ENCODE measurements at regions not wholly inside any gene's neighbourhood (a gene's known extent, or its start where the extent isn't known, plus 50 kb on each side); places are given as distances from the start of the nearest gene placed in this dataset.

DNA sequence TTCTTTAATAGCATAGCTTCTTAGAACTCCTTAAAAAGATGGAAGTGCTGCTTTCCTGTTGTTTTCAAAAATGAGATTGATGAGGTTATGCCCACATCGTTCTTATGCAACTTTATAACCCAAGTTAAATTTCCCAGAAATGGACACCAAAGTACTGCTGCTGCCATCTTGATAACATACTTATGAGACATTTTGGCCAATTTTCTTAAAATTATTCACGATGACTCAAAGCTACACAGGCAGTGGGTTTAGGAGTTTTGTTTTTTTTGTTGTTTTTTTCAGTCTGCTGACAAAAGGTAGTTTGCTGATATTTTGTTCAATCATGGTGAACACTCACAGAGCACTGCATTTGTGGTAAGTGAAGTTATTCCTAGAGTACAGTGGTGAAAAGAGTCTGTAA, 54.9 kb upstream of the RFC3 start:
- TF ChIP-seq POLR2AphosphoS5 (IDR thresholded peaks at IDR 0.05): no peak
- no peak for TF ChIP-seq POLR2A (IDR thresholded peaks at IDR 0.05)
- no peak for TF ChIP-seq CTCF (IDR thresholded peaks at IDR 0.05)
